CD14-positive monocyte (primary cell): ENCODE measurements at regions not wholly inside any gene's neighbourhood (a gene's known extent, or its start where the extent isn't known, plus 50 kb on each side); places are given as distances from the start of the nearest gene placed in this dataset.

Source experiments
- DNase-seq, 3 donors: peaks; one replicate each; pipeline ENCODE4 v3.0.0-alpha.2; 2011 to 2022
- H2AFZ ChIP-seq: 2 replicates; pipeline ENCODE4 v1.6.0; 2012; ENCODE audit warnings: mild to moderate bottlenecking, low read depth, low read length, inconsistent platforms; ENCODE audit not compliant: insufficient read depth, poor library complexity, severe bottlenecking
- H3K27ac ChIP-seq, 2 donors: 1 replicate in 1 of 2; 2 replicates in 1 of 2; pipeline ENCODE4 v1.5.1; 2012 to 2013; ENCODE audit warnings: low read length in 2 of 2, control low read depth in 1 of 2, inconsistent platforms in 1 of 2, low read depth in 1 of 2, mild to moderate bottlenecking in 1 of 2
- H3K27me3 ChIP-seq, 2 donors: one replicate each; pipeline versions ENCODE4 v1.6.0 to v1.6.1; 2011 to 2013; ENCODE audit warnings: low read length in 2 of 2; ENCODE audit not compliant: control insufficient read depth in 2 of 2, insufficient read depth in 2 of 2
- H3K36me3 ChIP-seq, 2 donors: replicated peaks in 1 of 2; 1 replicate in 1 of 2; 2 replicates in 1 of 2; pipeline versions ENCODE4 v1.5.1 to v1.6.1; 2012 to 2013; ENCODE audit warnings: low read length in 2 of 2, control low read depth in 1 of 2, inconsistent platforms in 1 of 2, mild to moderate bottlenecking in 1 of 2; ENCODE audit not compliant: insufficient read depth in 2 of 2, control insufficient read depth in 1 of 2
- H3K4me1 ChIP-seq, 2 donors: 1 replicate in 1 of 2; 2 replicates in 1 of 2; pipeline versions ENCODE4 v1.5.1 to v1.6.1; 2012 to 2013; ENCODE audit warnings: low read length in 2 of 2, control low read depth in 1 of 2, inconsistent platforms in 1 of 2, mild to moderate bottlenecking in 1 of 2, moderate library complexity in 1 of 2; ENCODE audit not compliant: insufficient read depth in 2 of 2, control insufficient read depth in 1 of 2
- H3K4me2 ChIP-seq: replicated peaks from 2 replicates; pipeline ENCODE3; 2012; ENCODE audit warnings: low read length, moderate library complexity, mild to moderate bottlenecking; ENCODE audit not compliant: poor library complexity, severe bottlenecking; ENCODE audit errors: extremely low read depth
- H3K4me3 ChIP-seq, 3 experiments: fragments of 200-600 bp in 1 of 3; sonication (generic) in 1 of 3; replicated peaks in 1 of 3; 1 replicate in 2 of 3; 2 replicates in 1 of 3; pipeline ENCODE4 v1.5.1; 2011 to 2013; ENCODE audit warnings: low read length in 3 of 3, mild to moderate bottlenecking in 3 of 3, control low read depth in 2 of 3, low read depth in 2 of 3, inconsistent platforms in 1 of 3, moderate library complexity in 1 of 3
- H3K79me2 ChIP-seq: 2 replicates; pipeline ENCODE4 v1.6.0; 2012; ENCODE audit warnings: mild to moderate bottlenecking, control low read depth, inconsistent platforms, low read length, moderate library complexity; ENCODE audit not compliant: insufficient read depth
- H3K9ac ChIP-seq: 2 replicates; pipeline ENCODE4 v1.6.0; 2017; ENCODE audit warnings: low read length, mild to moderate bottlenecking; ENCODE audit not compliant: insufficient read depth, poor library complexity, severe bottlenecking
- H3K9me3 ChIP-seq, 2 donors: replicated peaks in 1 of 2; 1 replicate in 1 of 2; 2 replicates in 1 of 2; pipeline versions ENCODE4 v1.5.1 to v1.6.1; 2012 to 2013; ENCODE audit warnings: low read length in 2 of 2, control low read depth in 1 of 2; ENCODE audit not compliant: control insufficient read depth in 1 of 2, insufficient read depth in 1 of 2
- H4K20me1 ChIP-seq: 2 replicates; pipeline ENCODE4 v1.6.0; 2012; ENCODE audit warnings: mild to moderate bottlenecking, low read length, control low read depth, moderate library complexity; ENCODE audit not compliant: insufficient read depth
- H3K27ac Mint-ChIP-seq, 7 donors: one replicate each; pipeline ENCODE4 v1.8.0; 2020; ENCODE audit warnings: mild to moderate bottlenecking in 7 of 7, mixed read lengths in 7 of 7, moderate library complexity in 6 of 7, inconsistent platforms in 2 of 7
- H3K27me3 Mint-ChIP-seq, 3 donors: one replicate each; pipeline ENCODE4 v1.8.0; 2021 to 2022; ENCODE audit warnings: low read depth in 3 of 3, mild to moderate bottlenecking in 3 of 3, mixed read lengths in 3 of 3, moderate library complexity in 3 of 3, inconsistent platforms in 1 of 3
- H3K36me3 Mint-ChIP-seq, 2 donors: one replicate each; pipeline ENCODE4 v1.8.0; 2020; ENCODE audit warnings: mixed read lengths in 2 of 2, inconsistent platforms in 1 of 2, mild to moderate bottlenecking in 1 of 2
- H3K4me1 Mint-ChIP-seq: one replicate; pipeline ENCODE4 v1.8.0; 2020; ENCODE audit warnings: mild to moderate bottlenecking, mixed read lengths
- H3K4me3 Mint-ChIP-seq, 2 donors: one replicate each; pipeline ENCODE4 v1.8.0; 2020; ENCODE audit warnings: mild to moderate bottlenecking in 2 of 2, mixed read lengths in 2 of 2, moderate library complexity in 1 of 2
- H3K9me3 Mint-ChIP-seq, 7 donors: one replicate each; pipeline ENCODE4 v1.8.0; 2020 to 2022; ENCODE audit warnings: mixed read lengths in 7 of 7, mild to moderate bottlenecking in 6 of 7, moderate library complexity in 6 of 7, inconsistent platforms in 2 of 7
- WGBS: methylation state at CpG from one replicate; pipeline ENCODE4 v1.1.5; 2013; ENCODE audit warnings: missing lambda C conversion rate; ENCODE audit not compliant: insufficient coverage; 5-methylcytosine and 5-hydroxymethylcytosine counted together
- intact Hi-C, 2 donors: fragments of 100-400 bp; cut with micrococcal nuclease; formaldehyde crosslinking; loops; one replicate each; pipeline versions ENCODE4 v1.15.0 to v1.15.1; 2023
- TF ChIP-seq, protein P1 (sequence below): fragments of 200-600 bp; IDR thresholded peaks from one replicate; pipeline ENCODE4 v1.8.0; 2022; ENCODE audit warnings: antibody characterized with exemption, mild to moderate bottlenecking

DNA sequence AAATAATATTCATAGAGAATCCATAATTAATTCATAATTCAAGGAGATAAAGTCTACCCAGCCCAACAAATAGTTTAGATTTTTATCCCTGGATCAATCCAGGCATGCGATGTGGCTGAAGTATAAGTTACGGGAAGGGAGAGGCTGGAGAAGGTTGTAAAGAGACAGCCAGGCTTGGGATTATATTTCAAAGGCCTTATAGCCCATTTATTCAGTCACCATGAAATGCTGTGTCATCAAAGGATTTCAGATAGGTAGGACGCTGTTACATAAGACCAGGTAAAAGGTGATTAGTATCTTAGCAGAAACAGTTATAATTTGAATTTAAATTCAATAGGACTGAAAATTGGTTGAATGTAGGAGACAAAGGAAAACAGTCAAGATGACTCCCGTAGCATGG is 73.0 kb upstream of the NFKB1 start:
- Histone ChIP-seq H4K20me1 (no peaks in the 10 kb centered on the region), H2AFZ (no peak overlapping the region), H3K9me3 (no peaks in the 10 kb centered on the region), H3K36me3 (no peaks in the 10 kb centered on the region), H3K4me3 (no peak overlapping the region), H3K27me3 (no peaks in the 10 kb centered on the region), H3K9ac (no peak overlapping the region), H3K4me2 (no peak overlapping the region), H3K4me1 (peaks cover 4 to 9% of the 10 kb centered on the region in 2 donors), H3K27ac (no peak overlapping the region), H3K79me2 (no peaks in the 10 kb centered on the region)
- Mint-ChIP-seq H3K4me1 (peaks cover 6% of the 10 kb centered on the region), H3K9me3 (peaks cover 0 to 2% (median 0%) of the 10 kb centered on the region in 7 donors), H3K27ac (no peak overlapping the region), H3K27me3 (peaks cover 2 to 5% (median 5%) of the 10 kb centered on the region in 3 donors), H3K4me3 (no peak overlapping the region), H3K36me3 (no peaks in the 10 kb centered on the region)
- DNase-seq = no peak
- WGBS = no CpG with 5 or more reads among the region's 4 CpGs
- TF ChIP-seq, protein P1, sequence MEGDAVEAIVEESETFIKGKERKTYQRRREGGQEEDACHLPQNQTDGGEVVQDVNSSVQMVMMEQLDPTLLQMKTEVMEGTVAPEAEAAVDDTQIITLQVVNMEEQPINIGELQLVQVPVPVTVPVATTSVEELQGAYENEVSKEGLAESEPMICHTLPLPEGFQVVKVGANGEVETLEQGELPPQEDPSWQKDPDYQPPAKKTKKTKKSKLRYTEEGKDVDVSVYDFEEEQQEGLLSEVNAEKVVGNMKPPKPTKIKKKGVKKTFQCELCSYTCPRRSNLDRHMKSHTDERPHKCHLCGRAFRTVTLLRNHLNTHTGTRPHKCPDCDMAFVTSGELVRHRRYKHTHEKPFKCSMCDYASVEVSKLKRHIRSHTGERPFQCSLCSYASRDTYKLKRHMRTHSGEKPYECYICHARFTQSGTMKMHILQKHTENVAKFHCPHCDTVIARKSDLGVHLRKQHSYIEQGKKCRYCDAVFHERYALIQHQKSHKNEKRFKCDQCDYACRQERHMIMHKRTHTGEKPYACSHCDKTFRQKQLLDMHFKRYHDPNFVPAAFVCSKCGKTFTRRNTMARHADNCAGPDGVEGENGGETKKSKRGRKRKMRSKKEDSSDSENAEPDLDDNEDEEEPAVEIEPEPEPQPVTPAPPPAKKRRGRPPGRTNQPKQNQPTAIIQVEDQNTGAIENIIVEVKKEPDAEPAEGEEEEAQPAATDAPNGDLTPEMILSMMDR = no peak
- intact Hi-C loops = loop anchor here in 1 of 2 donors (5.0 kb wide), 1 partner anchor 81 kb away; the partner anchor contains the start of gene SLC39A8

GRCh38 chr4:102429553-102429952 is 71.6 kb upstream of the NFKB1 start:
- Mint-ChIP-seq H3K9me3 (no peaks in the 10 kb centered on the region), H3K27ac (no peak overlapping the region), H3K27me3 (peaks cover 2 to 5% (median 5%) of the 10 kb centered on the region in 3 donors), H3K36me3 (no peaks in the 10 kb centered on the region), H3K4me1 (peaks cover 6% of the 10 kb centered on the region), H3K4me3 (no peak overlapping the region)
- Histone ChIP-seq H3K36me3 (no peaks in the 10 kb centered on the region), H3K27me3 (no peaks in the 10 kb centered on the region), H3K4me3 (no peak overlapping the region), H3K79me2 (no peaks in the 10 kb centered on the region), H3K4me1 (peaks cover 4 to 9% of the 10 kb centered on the region in 2 donors), H3K4me2 (no peak overlapping the region), H4K20me1 (no peaks in the 10 kb centered on the region), H3K9ac (no peak overlapping the region), H2AFZ (no peak overlapping the region), H3K27ac (no peak overlapping the region), H3K9me3 (no peaks in the 10 kb centered on the region)
- TF ChIP-seq, protein P1 = no peak
- WGBS = 100% methylated on average over 3 of the region's 7 CpGs
- intact Hi-C loops = loop anchor here in 1 of 2 donors (5.0 kb wide), 1 partner anchor 82 kb away; the partner anchor contains the start of gene SLC39A8
- DNase-seq = no peak
